ENCODE measurements at regions not wholly inside any gene's neighbourhood (a gene's known extent, or its start where the extent isn't known, plus 50 kb on each side); places are given as distances from the start of the nearest gene placed in this dataset.
"Not testable (repeated sequence)": the region's sequence is repeated elsewhere in the genome, so short reads cannot be mapped to it uniquely, and the experiment has no call there.

- no peaks in the 10 kb centered on the region for H3K27me3 ChIP-seq (replicated peaks; ENCODE audit: control insufficient read depth, insufficient read depth, low read length)
- no peaks in the 10 kb centered on the region for H3K4me1 ChIP-seq (ENCODE audit: control insufficient read depth, insufficient read depth, low read length)
- H3K9ac ChIP-seq (ENCODE audit: low read length) = no peak overlapping the region
- H3K9me3 ChIP-seq (ENCODE audit: control insufficient read depth, low read length) = no peaks in the 10 kb centered on the region
- DNase-seq (ENCODE audit: low read depth) = no peak
- no peaks in the 10 kb centered on the region for H3K36me3 ChIP-seq (ENCODE audit: control insufficient read depth, insufficient read depth, low read length, severe bottlenecking)
- H3K4me3 ChIP-seq (ENCODE audit: low read length) = no peak overlapping the region
These were observed 744.1 kb downstream of the DHX35 start for GRCh38 chr20:39706184-39706663.

GRCh38 chr20:39705032-39705431 is 742.9 kb downstream of the DHX35 start:
- H3K9me3 ChIP-seq (ENCODE audit: control insufficient read depth, low read length) = no peaks in the 10 kb centered on the region
- no peak overlapping the region for H3K4me3 ChIP-seq (ENCODE audit: low read length)
- H3K4me1 ChIP-seq (ENCODE audit: control insufficient read depth, insufficient read depth, low read length) = no peaks in the 10 kb centered on the region
- no peaks in the 10 kb centered on the region for H3K36me3 ChIP-seq (ENCODE audit: control insufficient read depth, insufficient read depth, low read length, severe bottlenecking)
- DNase-seq (ENCODE audit: low read depth) = no peak
- H3K9ac ChIP-seq (ENCODE audit: low read length) = no peak overlapping the region
- H3K27me3 ChIP-seq (replicated peaks; ENCODE audit: control insufficient read depth, insufficient read depth, low read length) = no peaks in the 10 kb centered on the region

- H3K4me3 ChIP-seq (ENCODE audit: low read length); H3K9me3 ChIP-seq (ENCODE audit: control insufficient read depth, low read length); H3K36me3 ChIP-seq (ENCODE audit: control insufficient read depth, insufficient read depth, low read length, severe bottlenecking); DNase-seq (ENCODE audit: low read depth); H3K9ac ChIP-seq (ENCODE audit: low read length); H3K4me1 ChIP-seq (ENCODE audit: control insufficient read depth, insufficient read depth, low read length); H3K27me3 ChIP-seq (replicated peaks; ENCODE audit: control insufficient read depth, insufficient read depth, low read length): not testable (repeated sequence)
These were observed 741.2 kb downstream of the DHX35 start for GRCh38 chr20:39703357-39703756.

GRCh38 chr20:39702701-39703349 is 740.7 kb downstream of the DHX35 start:
- Histone ChIP-seq H3K4me1 (ENCODE audit: control insufficient read depth, insufficient read depth, low read length) (peaks cover 9% of the 10 kb centered on the region), H3K9me3 (ENCODE audit: control insufficient read depth, low read length) (no peaks in the 10 kb centered on the region), H3K4me3 (ENCODE audit: low read length) (no peak overlapping the region), H3K27me3 (replicated peaks; ENCODE audit: control insufficient read depth, insufficient read depth, low read length) (no peaks in the 10 kb centered on the region), H3K36me3 (ENCODE audit: control insufficient read depth, insufficient read depth, low read length, severe bottlenecking) (no peaks in the 10 kb centered on the region), H3K9ac (ENCODE audit: low read length) (no peak overlapping the region)
- DNase-seq (ENCODE audit: low read depth) = no peak

GRCh38 chr20:39700528-39700927 is 738.4 kb downstream of the DHX35 start:
- Histone ChIP-seq H3K9me3 (ENCODE audit: control insufficient read depth, low read length) (no peaks in the 10 kb centered on the region), H3K4me3 (ENCODE audit: low read length) (no peak overlapping the region), H3K4me1 (ENCODE audit: control insufficient read depth, insufficient read depth, low read length) (peaks cover 9% of the 10 kb centered on the region), H3K9ac (ENCODE audit: low read length) (no peak overlapping the region), H3K36me3 (ENCODE audit: control insufficient read depth, insufficient read depth, low read length, severe bottlenecking) (no peaks in the 10 kb centered on the region), H3K27me3 (replicated peaks; ENCODE audit: control insufficient read depth, insufficient read depth, low read length) (no peaks in the 10 kb centered on the region)
- no peak for DNase-seq (ENCODE audit: low read depth)

DNA sequence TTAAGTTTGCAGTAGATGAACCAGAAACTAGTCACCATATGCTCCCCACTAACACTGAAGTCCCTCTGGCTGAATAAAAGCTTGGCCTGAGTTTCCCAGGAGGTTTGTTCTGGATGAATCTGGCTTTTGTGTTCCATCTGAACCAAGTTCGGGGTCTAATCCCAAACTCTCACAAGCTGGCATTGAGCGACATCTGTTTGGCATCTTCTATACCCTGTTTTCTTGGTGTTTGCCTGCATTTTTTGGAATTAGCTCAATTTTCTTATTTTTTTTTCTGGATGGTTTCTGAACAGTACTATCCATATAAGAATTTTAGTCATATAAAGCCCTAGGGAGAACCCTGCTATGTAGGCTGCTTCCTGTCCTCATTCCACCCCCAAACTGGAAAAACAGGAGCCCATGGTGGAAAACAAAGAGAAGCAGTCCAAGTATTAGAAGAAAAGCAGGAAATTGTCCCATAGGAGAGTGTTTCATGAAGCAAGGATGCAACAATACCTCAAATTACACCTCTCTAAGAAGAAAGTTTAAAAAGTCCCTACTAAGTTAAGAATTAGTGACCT is 737.1 kb downstream of the DHX35 start:
- Histone ChIP-seq H3K4me3 (ENCODE audit: low read length) (no peak overlapping the region), H3K36me3 (ENCODE audit: control insufficient read depth, insufficient read depth, low read length, severe bottlenecking) (no peaks in the 10 kb centered on the region), H3K9ac (ENCODE audit: low read length) (no peak overlapping the region), H3K27me3 (replicated peaks; ENCODE audit: control insufficient read depth, insufficient read depth, low read length) (no peaks in the 10 kb centered on the region), H3K4me1 (ENCODE audit: control insufficient read depth, insufficient read depth, low read length) (peaks cover 9% of the 10 kb centered on the region), H3K9me3 (ENCODE audit: control insufficient read depth, low read length) (no peaks in the 10 kb centered on the region)
- no peak for DNase-seq (ENCODE audit: low read depth)

GRCh38 chr20:39698752-39699151 is 736.6 kb downstream of the DHX35 start:
- no peak overlapping the region for H3K9ac ChIP-seq (ENCODE audit: low read length)
- H3K4me1 ChIP-seq (ENCODE audit: control insufficient read depth, insufficient read depth, low read length) = peaks cover 9% of the 10 kb centered on the region
- H3K36me3 ChIP-seq (ENCODE audit: control insufficient read depth, insufficient read depth, low read length, severe bottlenecking) = no peaks in the 10 kb centered on the region
- no peaks in the 10 kb centered on the region for H3K27me3 ChIP-seq (replicated peaks; ENCODE audit: control insufficient read depth, insufficient read depth, low read length)
- DNase-seq (ENCODE audit: low read depth) = no peak
- H3K9me3 ChIP-seq (ENCODE audit: control insufficient read depth, low read length) = no peaks in the 10 kb centered on the region
- no peak overlapping the region for H3K4me3 ChIP-seq (ENCODE audit: low read length)

DNA sequence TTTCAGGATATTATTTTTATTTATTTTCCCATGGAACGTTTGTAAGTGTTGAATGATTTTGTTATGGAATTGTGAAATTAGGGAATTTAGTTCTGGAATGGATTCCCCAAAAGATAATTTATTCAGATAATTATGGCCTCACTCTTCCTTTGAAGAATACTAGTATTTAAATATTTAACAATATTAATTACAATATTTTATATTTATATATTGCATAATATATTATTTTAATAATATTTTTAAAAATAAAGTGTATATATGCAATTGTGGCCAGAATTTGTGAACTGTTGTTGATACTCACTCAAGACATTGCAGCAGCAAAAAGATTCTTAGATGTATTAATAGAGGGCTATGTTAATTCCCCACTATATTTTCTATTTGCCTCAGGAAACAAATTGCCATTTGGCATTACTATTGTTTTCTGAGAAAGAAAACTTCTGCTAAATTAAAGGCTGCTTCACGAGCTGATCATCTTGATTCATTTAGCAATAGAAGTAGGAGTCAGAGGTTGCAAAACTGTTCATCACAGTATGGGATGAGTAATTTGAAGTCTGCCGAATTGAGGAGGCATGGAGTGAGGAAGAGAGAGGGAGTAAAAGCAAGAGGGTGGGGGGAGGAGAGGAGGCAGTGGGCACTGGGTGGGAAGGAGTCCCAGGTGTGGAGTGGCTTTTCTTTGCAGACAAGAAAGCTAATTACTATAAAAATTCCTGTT is 729.2 kb downstream of the DHX35 start:
- Histone ChIP-seq H3K9me3 (ENCODE audit: control insufficient read depth, low read length) (no peaks in the 10 kb centered on the region), H3K4me1 (ENCODE audit: control insufficient read depth, insufficient read depth, low read length) (no peaks in the 10 kb centered on the region), H3K9ac (ENCODE audit: low read length) (no peak overlapping the region), H3K36me3 (ENCODE audit: control insufficient read depth, insufficient read depth, low read length, severe bottlenecking) (no peaks in the 10 kb centered on the region), H3K27me3 (replicated peaks; ENCODE audit: control insufficient read depth, insufficient read depth, low read length) (no peaks in the 10 kb centered on the region), H3K4me3 (ENCODE audit: low read length) (no peak overlapping the region)
- DNase-seq (ENCODE audit: low read depth) = no peak

DNA sequence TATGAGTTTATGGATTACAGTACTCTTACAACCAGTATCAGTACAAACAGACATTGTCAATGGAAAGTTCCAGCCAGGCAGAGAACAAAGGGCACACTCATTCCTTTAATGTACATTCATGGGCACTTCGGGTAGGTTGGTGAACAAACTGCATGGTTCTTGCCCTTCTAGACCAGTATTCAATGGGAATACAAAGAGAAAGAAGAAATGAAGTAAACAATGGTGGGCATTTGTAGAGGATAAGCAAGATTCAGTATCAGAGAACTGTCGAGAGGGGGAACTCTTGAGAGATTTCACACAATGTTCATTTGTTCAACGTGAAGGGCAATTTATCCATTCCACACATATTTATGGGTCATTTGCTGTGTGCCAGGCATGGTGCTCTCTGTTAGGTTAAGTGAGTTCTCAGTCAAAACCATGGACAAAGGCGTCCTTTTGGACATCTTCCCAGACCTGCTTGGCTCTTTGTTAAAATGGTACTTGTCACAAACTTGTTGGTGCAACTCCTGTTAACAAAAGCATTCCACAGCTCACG is 714.8 kb downstream of the DHX35 start:
- DNase-seq (ENCODE audit: low read depth) = peak; percentile 4
- H3K9me3 ChIP-seq (ENCODE audit: control insufficient read depth, low read length) = peaks cover 14% of the 10 kb centered on the region
- H3K4me1 ChIP-seq (ENCODE audit: control insufficient read depth, insufficient read depth, low read length) = no peaks in the 10 kb centered on the region
- H3K9ac ChIP-seq (ENCODE audit: low read length) = no peak overlapping the region
- peaks cover 6% of the 10 kb centered on the region for H3K27me3 ChIP-seq (replicated peaks; ENCODE audit: control insufficient read depth, insufficient read depth, low read length)
- no peak overlapping the region for H3K4me3 ChIP-seq (ENCODE audit: low read length)
- no peaks in the 10 kb centered on the region for H3K36me3 ChIP-seq (ENCODE audit: control insufficient read depth, insufficient read depth, low read length, severe bottlenecking)

DNA sequence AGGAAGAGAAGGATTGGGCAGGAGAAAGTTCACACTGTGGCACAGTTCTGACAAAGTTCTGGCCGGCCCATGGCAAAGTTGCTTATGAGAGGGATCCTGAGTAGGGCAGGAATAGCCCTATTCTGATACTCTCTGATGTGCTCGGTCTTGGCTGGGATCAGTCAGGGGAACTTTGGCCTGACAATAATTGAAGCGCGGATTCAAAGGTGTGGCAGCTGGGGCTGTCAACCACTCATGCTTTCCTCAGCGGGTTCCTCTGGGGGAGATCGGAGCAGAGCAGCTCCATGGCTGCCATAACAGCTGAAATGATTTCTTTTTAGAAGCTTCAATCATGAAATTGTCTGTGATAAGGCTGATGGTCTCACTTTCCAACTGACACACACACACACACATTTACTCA is 714.1 kb downstream of the DHX35 start:
- Histone ChIP-seq H3K4me1 (ENCODE audit: control insufficient read depth, insufficient read depth, low read length) (no peaks in the 10 kb centered on the region), H3K4me3 (ENCODE audit: low read length) (no peak overlapping the region), H3K9ac (ENCODE audit: low read length) (no peak overlapping the region), H3K9me3 (ENCODE audit: control insufficient read depth, low read length) (peaks cover 14% of the 10 kb centered on the region), H3K36me3 (ENCODE audit: control insufficient read depth, insufficient read depth, low read length, severe bottlenecking) (no peaks in the 10 kb centered on the region), H3K27me3 (replicated peaks; ENCODE audit: control insufficient read depth, insufficient read depth, low read length) (peaks cover 6% of the 10 kb centered on the region)
- no peak for DNase-seq (ENCODE audit: low read depth)

GRCh38 chr20:39674842-39675241 is 712.7 kb downstream of the DHX35 start:
- H3K4me1 ChIP-seq (ENCODE audit: control insufficient read depth, insufficient read depth, low read length) = no peaks in the 10 kb centered on the region
- peaks cover 6% of the 10 kb centered on the region for H3K27me3 ChIP-seq (replicated peaks; ENCODE audit: control insufficient read depth, insufficient read depth, low read length)
- DNase-seq (ENCODE audit: low read depth) = no peak
- no peak overlapping the region for H3K4me3 ChIP-seq (ENCODE audit: low read length)
- no peak overlapping the region for H3K9ac ChIP-seq (ENCODE audit: low read length)
- peaks cover 6% of the 10 kb centered on the region for H3K9me3 ChIP-seq (ENCODE audit: control insufficient read depth, low read length)
- H3K36me3 ChIP-seq (ENCODE audit: control insufficient read depth, insufficient read depth, low read length, severe bottlenecking) = no peaks in the 10 kb centered on the region

Measured in adipocyte (in vitro differentiated cells).